Tibial nerve (tissue), 4 donors: ENCODE measurements at regions not wholly inside any gene's neighbourhood (a gene's known extent, or its start where the extent isn't known, plus 50 kb on each side); places are given as distances from the start of the nearest gene placed in this dataset.

Experiments
- EP300 ChIP-seq, 2 donors: sonication (generic); formaldehyde crosslinking; IDR thresholded peaks; one replicate each; pipeline ENCODE4 v1.6.1; 2017; ENCODE audit warnings: antibody characterized with exemption in 2 of 2, mild to moderate bottlenecking in 1 of 2
- TF ChIP-seq, protein P1 (sequence below), 5 experiments: fragments of 200-600 bp in 3 of 5; fragments of 450-650 bp in 2 of 5; sonication (generic) in 3 of 5; IDR thresholded peaks; one replicate each; pipeline ENCODE4 v1.5.1; 2016 to 2019; ENCODE audit warnings: antibody characterized with exemption in 5 of 5, mild to moderate bottlenecking in 3 of 5, moderate library complexity in 2 of 5

DNA sequence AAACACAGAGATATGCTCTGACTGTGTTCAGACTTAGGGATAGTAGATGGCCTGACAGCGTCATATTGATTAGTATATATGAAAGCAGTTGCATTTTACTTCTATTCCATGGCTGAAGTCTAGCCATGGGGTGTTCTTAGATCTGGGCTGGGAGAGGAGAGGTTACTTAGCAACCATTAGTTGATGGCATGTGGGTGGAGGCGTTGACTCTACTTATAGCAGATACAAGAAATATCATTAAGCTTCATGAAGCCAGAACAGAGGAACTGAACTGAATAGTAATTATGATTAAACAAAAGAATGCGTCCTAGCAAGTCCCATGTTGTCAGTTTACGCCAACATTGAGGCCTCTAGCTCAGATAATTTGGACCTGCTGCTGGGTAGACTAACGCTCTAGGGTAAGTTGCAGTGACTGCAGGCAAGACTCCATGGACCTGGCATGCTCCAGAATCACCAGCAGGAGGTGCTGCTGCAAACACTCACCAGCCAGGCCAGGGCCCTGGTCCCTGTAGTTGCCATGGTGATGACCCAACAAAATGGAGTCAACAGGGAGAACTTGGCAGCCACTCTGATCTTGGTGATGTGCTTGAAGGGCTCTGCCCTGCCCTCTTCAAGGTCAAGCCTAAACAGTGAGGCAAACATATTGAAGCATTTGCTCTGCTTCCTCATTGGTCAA, 477.3 kb downstream of the PREX1 start:
- no peak for TF ChIP-seq EP300 (IDR thresholded peaks at IDR 0.05)
- TF ChIP-seq, protein P1, sequence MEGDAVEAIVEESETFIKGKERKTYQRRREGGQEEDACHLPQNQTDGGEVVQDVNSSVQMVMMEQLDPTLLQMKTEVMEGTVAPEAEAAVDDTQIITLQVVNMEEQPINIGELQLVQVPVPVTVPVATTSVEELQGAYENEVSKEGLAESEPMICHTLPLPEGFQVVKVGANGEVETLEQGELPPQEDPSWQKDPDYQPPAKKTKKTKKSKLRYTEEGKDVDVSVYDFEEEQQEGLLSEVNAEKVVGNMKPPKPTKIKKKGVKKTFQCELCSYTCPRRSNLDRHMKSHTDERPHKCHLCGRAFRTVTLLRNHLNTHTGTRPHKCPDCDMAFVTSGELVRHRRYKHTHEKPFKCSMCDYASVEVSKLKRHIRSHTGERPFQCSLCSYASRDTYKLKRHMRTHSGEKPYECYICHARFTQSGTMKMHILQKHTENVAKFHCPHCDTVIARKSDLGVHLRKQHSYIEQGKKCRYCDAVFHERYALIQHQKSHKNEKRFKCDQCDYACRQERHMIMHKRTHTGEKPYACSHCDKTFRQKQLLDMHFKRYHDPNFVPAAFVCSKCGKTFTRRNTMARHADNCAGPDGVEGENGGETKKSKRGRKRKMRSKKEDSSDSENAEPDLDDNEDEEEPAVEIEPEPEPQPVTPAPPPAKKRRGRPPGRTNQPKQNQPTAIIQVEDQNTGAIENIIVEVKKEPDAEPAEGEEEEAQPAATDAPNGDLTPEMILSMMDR (IDR thresholded peaks at IDR 0.05), result no peak
